Progenitor cell of endocrine pancreas (in vitro differentiated cells): ENCODE measurements at regions not wholly inside any gene's neighbourhood (a gene's known extent, or its start where the extent isn't known, plus 50 kb on each side); places are given as distances from the start of the nearest gene placed in this dataset.

Experiments used
- DNase-seq: peaks from one replicate; pipeline ENCODE4 v3.0.0; 2021; ENCODE audit warnings: low spot score; ENCODE audit not compliant: unreplicated experiment
- H3K27ac Mint-ChIP-seq: 2 replicates; pipeline ENCODE4 v1.8.0; 2021; ENCODE audit warnings: mild to moderate bottlenecking, moderate library complexity, mixed read lengths
- H3K27me3 Mint-ChIP-seq: 2 replicates; pipeline ENCODE4 v1.8.0; 2021; ENCODE audit warnings: mixed read lengths
- H3K36me3 Mint-ChIP-seq: 2 replicates; pipeline ENCODE4 v1.8.0; 2022; ENCODE audit warnings: mixed read lengths; ENCODE audit not compliant: insufficient read depth
- H3K4me1 Mint-ChIP-seq: 2 replicates; pipeline ENCODE4 v1.8.0; 2021; ENCODE audit warnings: low read depth, mixed read lengths
- H3K4me3 Mint-ChIP-seq: 2 replicates; pipeline ENCODE4 v1.8.0; 2021; ENCODE audit warnings: low read depth, mild to moderate bottlenecking, moderate library complexity, mixed read lengths
- H3K9me3 Mint-ChIP-seq: 2 replicates; pipeline ENCODE4 v1.8.0; 2021; ENCODE audit warnings: low read depth, mixed read lengths
- CTCF ChIP-seq: fragments of 200-600 bp; sonication (generic); IDR thresholded peaks from one replicate; pipeline ENCODE4 v1.5.0; 2021; ENCODE audit warnings: antibody characterized with exemption, mild to moderate bottlenecking; ENCODE audit not compliant: unreplicated experiment

GRCh38 chr17:5873781-5874180 is 196.4 kb upstream of the WSCD1 start:
- H3K4me1 Mint-ChIP-seq = no peaks in the 10 kb centered on the region
- no peak overlapping the region for H3K4me3 Mint-ChIP-seq
- H3K27me3 Mint-ChIP-seq = peaks cover 31% of the 10 kb centered on the region
- DNase-seq = no peak
- no peaks in the 10 kb centered on the region for H3K9me3 Mint-ChIP-seq
- no peak overlapping the region for H3K27ac Mint-ChIP-seq
- H3K36me3 Mint-ChIP-seq = no peaks in the 10 kb centered on the region
- TF ChIP-seq CTCF = no peak

GRCh38 chr17:5874486-5874885 is 195.7 kb upstream of the WSCD1 start:
- TF ChIP-seq CTCF = no peak
- Mint-ChIP-seq H3K36me3 (no peaks in the 10 kb centered on the region), H3K27me3 (peaks cover 31% of the 10 kb centered on the region), H3K9me3 (no peaks in the 10 kb centered on the region), H3K27ac (no peak overlapping the region), H3K4me1 (no peaks in the 10 kb centered on the region), H3K4me3 (no peak overlapping the region)
- no peak for DNase-seq

GRCh38 chr17:5877366-5877765 is 192.8 kb upstream of the WSCD1 start:
- Mint-ChIP-seq H3K4me3 (no peak overlapping the region), H3K4me1 (no peaks in the 10 kb centered on the region), H3K27ac (no peak overlapping the region), H3K9me3 (no peaks in the 10 kb centered on the region), H3K27me3 (peaks cover 25% of the 10 kb centered on the region), H3K36me3 (no peaks in the 10 kb centered on the region)
- no peak for TF ChIP-seq CTCF
- no peak for DNase-seq

- Mint-ChIP-seq H3K27me3 (peaks cover 26% of the 10 kb centered on the region), H3K4me1 (no peaks in the 10 kb centered on the region), H3K4me3 (no peak overlapping the region), H3K36me3 (no peaks in the 10 kb centered on the region), H3K27ac (no peak overlapping the region), H3K9me3 (no peaks in the 10 kb centered on the region)
- DNase-seq = no peak
- no peak for TF ChIP-seq CTCF
These were observed 192.2 kb upstream of the WSCD1 start for GRCh38 chr17:5877948-5878347.

GRCh38 chr17:5881849-5882248 is 188.3 kb upstream of the WSCD1 start:
- Mint-ChIP-seq H3K4me1 (no peaks in the 10 kb centered on the region), H3K27ac (no peak overlapping the region), H3K9me3 (no peaks in the 10 kb centered on the region), H3K27me3 (peaks cover 21% of the 10 kb centered on the region), H3K4me3 (no peak overlapping the region), H3K36me3 (no peaks in the 10 kb centered on the region)
- no peak for DNase-seq
- no peak for TF ChIP-seq CTCF
